Sigmoid colon (tissue), 6 donors: ENCODE measurements at regions not wholly inside any gene's neighbourhood (a gene's known extent, or its start where the extent isn't known, plus 50 kb on each side); places are given as distances from the start of the nearest gene placed in this dataset.

ENCODE experiments used
- DNase-seq: peaks from one replicate; pipeline ENCODE4 v3.0.0-alpha.2; 2019
- H3K27ac ChIP-seq, 4 donors: fragments of 200-600 bp; sonication (generic); one replicate each; pipeline ENCODE4 v1.5.1; 2016 to 2019; ENCODE audit warnings: mild to moderate bottlenecking in 1 of 4
- H3K27me3 ChIP-seq, 3 donors: fragments of 200-600 bp; sonication (generic); one replicate each; pipeline ENCODE4 v1.5.1; 2019; ENCODE audit warnings: mild to moderate bottlenecking in 1 of 3
- H3K36me3 ChIP-seq, 4 donors: fragments of 200-600 bp; sonication (generic); one replicate each; pipeline ENCODE4 v1.5.1; 2016 to 2019
- H3K4me1 ChIP-seq, 4 donors: fragments of 200-600 bp; sonication (generic); one replicate each; pipeline ENCODE4 v1.5.1; 2017 to 2019
- H3K4me3 ChIP-seq, 4 donors: fragments of 200-600 bp; sonication (generic); one replicate each; pipeline ENCODE4 v1.5.1; 2017 to 2019; ENCODE audit warnings: mild to moderate bottlenecking in 2 of 4, moderate library complexity in 1 of 4
- H3K9me3 ChIP-seq, 4 donors: fragments of 200-600 bp in 3 of 4; sonication (generic) in 3 of 4; one replicate each; pipeline versions ENCODE4 v1.5.1 to v1.6.1; 2013 to 2019
- CTCF ChIP-seq, 4 experiments: fragments of 450-650 bp in 3 of 4; fragments of 200-600 bp in 1 of 4; IDR thresholded peaks; one replicate each; pipeline ENCODE4 v1.5.1; 2016 to 2019; ENCODE audit warnings: antibody characterized with exemption in 4 of 4, mild to moderate bottlenecking in 3 of 4, moderate library complexity in 2 of 4
- EP300 ChIP-seq, 4 donors: sonication (generic); formaldehyde crosslinking; IDR thresholded peaks; one replicate each; pipeline ENCODE4 v1.6.1; 2017; ENCODE audit warnings: antibody characterized with exemption in 4 of 4
- POLR2A ChIP-seq, 2 donors: fragments of 450-650 bp; IDR thresholded peaks; one replicate each; pipeline ENCODE4 v1.6.1; 2016; ENCODE audit warnings: antibody characterized with exemption in 2 of 2, mild to moderate bottlenecking in 2 of 2, moderate library complexity in 2 of 2
- POLR2AphosphoS5 ChIP-seq, 4 donors: sonication (generic); formaldehyde crosslinking; IDR thresholded peaks; one replicate each; pipeline ENCODE4 v1.6.1; 2017; ENCODE audit warnings: antibody characterized with exemption in 4 of 4
- WGBS, 2 donors: extraction: QIAGEN DNeasy Blood & Tissue Kit; methylation state at CpG; one replicate each; pipeline ENCODE4 v1.1.7; 2013; 5-methylcytosine and 5-hydroxymethylcytosine counted together
- intact Hi-C: fragments of 100-400 bp; cut with DNase I; formaldehyde crosslinking; loops from one replicate; pipeline ENCODE4 v1.15.1; 2023
- donor health status: healthy with polysubstance abuse.
- donor health status: healthy.

- H3K4me3 ChIP-seq, result no peak overlapping the region
- no peak for DNase-seq
- no peak overlapping the region for H3K27ac ChIP-seq
- H3K9me3 ChIP-seq, result no peaks in the 10 kb centered on the region
- TF ChIP-seq POLR2AphosphoS5 (IDR thresholded peaks at IDR 0.05), result no peak
- no peak for TF ChIP-seq POLR2A (IDR thresholded peaks at IDR 0.05)
- no peak for TF ChIP-seq EP300 (IDR thresholded peaks at IDR 0.05)
- no peak for TF ChIP-seq CTCF (IDR thresholded peaks at IDR 0.05)
- H3K27me3 ChIP-seq, result no peaks in the 10 kb centered on the region
- H3K4me1 ChIP-seq, result no peaks in the 10 kb centered on the region
- intact Hi-C loops, result no loop called here
- H3K36me3 ChIP-seq, result no peaks in the 10 kb centered on the region
- WGBS, 2 donors, result 69 to 82% methylated on average over 8 of the region's 8 CpGs
Observed at GRCh38 chr21:35265170-35265877, 216.2 kb upstream of the RUNX1 start.

GRCh38 chr21:35259457-35259856 lies 210.4 kb upstream of the RUNX1 start:
- no peak for DNase-seq
- H3K27ac ChIP-seq, result no peak overlapping the region
- H3K9me3 ChIP-seq, result no peaks in the 10 kb centered on the region
- no peaks in the 10 kb centered on the region for H3K36me3 ChIP-seq
- intact Hi-C loops, result loop anchor here (5.0 kb wide), 3 partner anchors 52 to 207 kb away; no protein-coding TSS in a partner anchor
- peaks cover 0 to 19% (median 15%) of the 10 kb centered on the region in 4 donors for H3K4me1 ChIP-seq
- WGBS, 2 donors, result 27 to 72% methylated on average over 2 of the region's 2 CpGs
- H3K4me3 ChIP-seq, result no peak overlapping the region
- TF ChIP-seq POLR2AphosphoS5 (IDR thresholded peaks at IDR 0.05), result no peak
- no peak for TF ChIP-seq CTCF (IDR thresholded peaks at IDR 0.05)
- TF ChIP-seq EP300 (IDR thresholded peaks at IDR 0.05), result no peak
- no peak for TF ChIP-seq POLR2A (IDR thresholded peaks at IDR 0.05)
- H3K27me3 ChIP-seq, result no peaks in the 10 kb centered on the region

GRCh38 chr21:35258521-35258920 lies 209.4 kb upstream of the RUNX1 start:
- WGBS, 2 donors, result 91 to 95% methylated on average over 6 of the region's 6 CpGs
- no peak for DNase-seq
- intact Hi-C loops, result loop anchor here (5.0 kb wide), 3 partner anchors 51 to 206 kb away; no protein-coding TSS in a partner anchor
- H3K9me3 ChIP-seq, result no peaks in the 10 kb centered on the region
- H3K36me3 ChIP-seq, result no peaks in the 10 kb centered on the region
- no peak overlapping the region for H3K4me3 ChIP-seq
- peaks cover 0 to 19% (median 15%) of the 10 kb centered on the region in 4 donors for H3K4me1 ChIP-seq
- H3K27me3 ChIP-seq, result no peaks in the 10 kb centered on the region
- no peak for TF ChIP-seq POLR2AphosphoS5 (IDR thresholded peaks at IDR 0.05)
- TF ChIP-seq CTCF (IDR thresholded peaks at IDR 0.05), result no peak
- TF ChIP-seq POLR2A (IDR thresholded peaks at IDR 0.05), result no peak
- TF ChIP-seq EP300 (IDR thresholded peaks at IDR 0.05), result no peak
- no peak overlapping the region for H3K27ac ChIP-seq

- WGBS, 2 donors, result 12 to 54% methylated on average over 2 of the region's 2 CpGs
- Histone ChIP-seq H3K27ac (peak overlapping the region; percentile 1 to 72 (median 34)), H3K4me3 (no peak overlapping the region), H3K4me1 (peaks cover 0 to 19% (median 15%) of the 10 kb centered on the region in 4 donors), H3K36me3 (no peaks in the 10 kb centered on the region), H3K9me3 (no peaks in the 10 kb centered on the region), H3K27me3 (no peaks in the 10 kb centered on the region)
- peak; percentile 68 for DNase-seq
- intact Hi-C loops, result loop anchor here (5.0 kb wide), 3 partner anchors 50 to 205 kb away; no protein-coding TSS in a partner anchor
- TF ChIP-seq EP300 (IDR thresholded peaks at IDR 0.05) (no peak), CTCF (IDR thresholded peaks at IDR 0.05) (no peak), POLR2A (IDR thresholded peaks at IDR 0.05) (no peak), POLR2AphosphoS5 (IDR thresholded peaks at IDR 0.05) (peak in 1 of 4 donors; percentile 17)
Observed at GRCh38 chr21:35257413-35257812, 208.3 kb upstream of the RUNX1 start.
